ENCODE measurements at regions not wholly inside any gene's neighbourhood (a gene's known extent, or its start where the extent isn't known, plus 50 kb on each side); places are given as distances from the start of the nearest gene placed in this dataset.
"Not testable (repeated sequence)": the region's sequence is repeated elsewhere in the genome, so short reads cannot be mapped to it uniquely, and the experiment has no call there.

DNA sequence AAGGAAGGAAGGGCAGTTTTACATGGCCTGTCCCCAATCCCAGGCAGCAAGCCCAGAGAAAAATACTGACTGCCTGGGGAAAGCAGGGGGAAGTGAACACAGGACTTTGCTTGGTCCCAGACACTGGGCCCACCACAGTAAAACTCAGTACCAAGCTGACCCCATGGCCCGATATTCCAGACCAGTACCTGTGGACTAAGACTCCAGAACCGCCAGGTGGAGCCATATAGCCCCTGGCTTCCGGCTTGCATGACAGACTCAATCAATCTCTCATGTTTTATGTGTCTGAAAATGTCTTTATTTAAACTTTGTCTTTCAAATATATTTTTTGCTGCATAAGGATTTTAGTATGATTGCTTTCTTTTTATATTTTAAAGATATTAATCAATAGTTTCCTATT, 767.9 kb upstream of the SLITRK6 start:
- DNase-seq = no peak
- intact Hi-C loops (cut with DNase I) = no loop called here

DNA sequence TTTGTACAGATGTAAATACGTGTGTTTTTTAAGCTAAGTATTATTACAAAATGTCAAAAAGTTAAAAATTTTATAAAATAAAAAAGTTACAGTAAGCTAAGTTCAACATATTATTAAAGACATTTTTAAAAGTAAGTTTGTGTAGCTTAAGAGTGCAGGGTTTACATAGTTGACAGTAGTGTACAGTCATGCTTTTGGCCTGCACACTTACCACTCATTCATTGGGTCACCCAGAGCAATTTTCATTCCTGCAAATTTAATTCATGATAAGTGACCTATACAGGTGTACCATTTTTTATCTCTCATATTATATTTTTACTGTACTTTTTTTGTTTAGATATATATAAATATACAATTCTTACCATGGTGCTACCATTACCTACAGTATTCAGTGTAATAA, 769.9 kb upstream of the SLITRK6 start:
- intact Hi-C loops (cut with DNase I) = no loop called here
- DNase-seq = no peak

DNA sequence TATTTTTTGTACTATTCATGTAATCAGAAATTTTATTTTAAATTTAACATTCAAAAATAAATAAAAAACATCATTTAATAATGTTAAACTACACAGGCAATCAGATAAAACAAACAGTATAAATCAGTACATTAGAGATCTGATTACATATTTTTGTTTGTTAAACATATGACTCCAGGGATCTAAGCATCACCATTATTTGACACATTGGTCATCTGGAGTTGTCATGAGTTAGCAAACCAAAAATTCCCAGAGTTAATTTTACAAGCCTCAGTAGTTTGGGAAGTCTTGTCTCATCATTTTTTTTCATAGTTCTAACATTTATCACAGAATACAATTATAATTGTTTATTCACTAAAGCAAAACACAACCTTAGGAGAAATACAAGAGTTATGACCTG, 770.8 kb upstream of the SLITRK6 start:
- intact Hi-C loops (cut with DNase I) = no loop called here
- no peak for DNase-seq

DNA sequence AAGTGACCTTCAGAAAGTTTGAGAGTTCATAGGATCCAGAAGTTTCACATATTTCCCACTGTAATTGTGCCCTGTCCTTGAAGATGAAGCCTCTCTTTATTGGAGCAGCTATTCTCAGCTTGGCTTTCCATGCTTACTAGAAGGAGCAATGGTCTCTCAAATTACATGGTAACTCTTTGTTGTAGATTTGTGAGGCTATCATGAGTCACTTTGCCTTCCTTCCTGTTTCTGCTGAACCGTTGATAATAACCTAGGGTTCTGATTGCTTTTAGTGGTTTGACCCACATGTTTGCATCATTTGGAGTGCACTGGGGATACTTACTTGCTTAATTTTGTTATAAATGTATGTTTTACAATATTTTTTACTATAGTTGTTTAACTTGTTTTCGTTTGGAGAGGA, 772.9 kb upstream of the SLITRK6 start:
- intact Hi-C loops (cut with DNase I) = no loop called here
- DNase-seq = no peak

DNA sequence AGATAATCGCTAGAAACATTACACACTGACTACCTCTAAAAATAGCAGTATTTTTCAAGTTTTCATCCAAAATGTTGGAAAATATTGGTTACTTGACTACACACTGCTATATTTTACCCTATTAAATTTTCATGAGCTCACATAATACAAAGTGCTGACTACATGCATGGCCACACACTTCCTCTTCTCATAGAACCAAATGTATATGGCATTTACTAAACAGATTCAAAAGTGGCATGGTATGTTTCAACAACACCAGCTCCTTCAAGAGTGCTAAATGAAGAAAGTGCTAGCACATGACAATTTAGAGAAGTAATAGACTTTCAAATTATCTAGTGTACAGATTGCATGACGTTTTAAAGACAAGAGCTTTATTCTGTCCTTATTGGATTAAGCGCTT, 780.4 kb upstream of the SLITRK6 start:
- intact Hi-C loops (cut with DNase I) = no loop called here
- DNase-seq = no peak

DNA sequence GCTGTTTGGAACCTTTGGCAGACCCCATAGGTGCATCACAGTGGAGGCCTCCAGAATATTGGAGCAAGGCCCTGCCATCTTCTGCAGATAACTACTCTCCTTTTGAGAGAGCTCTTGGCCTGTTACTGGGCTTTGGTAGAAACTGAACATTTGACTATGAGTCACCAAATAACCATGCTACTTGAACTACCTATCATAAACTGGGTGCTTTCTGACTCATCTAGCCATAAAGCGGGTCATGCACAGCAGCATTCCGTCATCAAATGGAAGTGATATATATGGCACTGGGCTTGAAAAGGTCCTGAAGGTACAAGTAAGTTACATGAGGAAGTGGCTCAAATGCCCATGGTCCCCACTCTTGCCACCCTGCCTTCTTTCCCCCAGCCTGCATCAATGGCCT, 782.5 kb upstream of the SLITRK6 start:
- DNase-seq = peak in 1 of 10 donors; percentile 28
- intact Hi-C loops (cut with DNase I) = no loop called here

DNA sequence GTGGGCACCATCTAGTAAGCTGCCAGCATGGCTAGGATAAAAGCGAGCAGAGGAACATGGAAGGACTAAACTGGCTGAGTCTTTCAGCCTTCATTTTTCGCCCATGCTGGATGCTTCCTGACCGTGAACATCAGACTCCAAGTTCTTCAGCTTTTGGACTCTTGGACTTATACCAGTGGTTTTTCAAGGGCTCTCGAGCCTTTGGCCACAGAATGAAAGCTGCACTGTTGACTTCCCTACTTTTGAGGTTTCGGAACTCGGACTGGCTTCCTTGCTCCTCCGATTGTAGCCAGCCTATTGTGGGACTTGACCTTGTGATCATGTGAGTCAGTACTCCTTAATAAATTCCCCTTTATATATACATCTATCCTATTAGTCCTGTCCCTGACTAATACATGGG, 785.1 kb upstream of the SLITRK6 start:
- intact Hi-C loops (cut with DNase I) = no loop called here
- peak in 1 of 10 donors; percentile 30 for DNase-seq

DNA sequence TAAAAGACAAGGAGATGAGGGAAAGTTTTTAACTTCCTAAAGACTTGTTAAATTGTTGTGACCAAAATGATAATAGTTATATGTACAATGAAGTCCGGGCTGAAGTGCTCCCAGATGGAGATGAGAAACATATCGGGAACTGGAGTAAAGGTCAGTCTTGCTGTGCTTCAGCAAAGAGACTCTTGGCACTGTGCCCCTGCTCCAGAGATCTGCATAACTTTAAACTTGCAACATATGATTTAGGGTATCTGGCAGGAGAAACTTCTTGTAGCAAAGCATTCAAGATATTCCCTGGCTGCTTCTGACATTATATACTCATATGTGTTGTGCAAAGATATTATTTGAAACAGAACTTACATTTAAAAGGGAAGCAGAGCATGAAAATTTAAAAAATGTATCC, 786.6 kb upstream of the SLITRK6 start:
- peak in 1 of 10 donors; percentile 11 for DNase-seq
- intact Hi-C loops (cut with DNase I) = no loop called here

DNA sequence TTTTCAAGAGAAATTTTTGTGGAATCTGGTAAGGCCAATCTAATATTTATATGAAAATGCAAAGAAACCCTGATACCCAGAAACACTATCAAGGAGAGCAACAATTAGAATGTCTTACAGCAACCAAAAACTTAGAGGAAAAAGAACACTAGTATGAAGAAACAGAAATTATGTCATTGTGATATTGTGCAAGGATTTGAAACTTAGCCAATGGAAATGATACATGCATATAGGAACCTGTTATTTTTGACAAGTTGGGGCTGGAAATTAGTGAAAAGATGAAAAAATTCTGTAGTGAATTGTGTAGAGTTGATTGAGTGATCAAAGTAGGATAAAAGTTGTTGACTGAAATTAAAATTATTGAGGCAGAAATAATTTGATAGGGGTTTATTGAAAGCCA, 792.6 kb upstream of the SLITRK6 start:
- intact Hi-C loops (cut with DNase I) = no loop called here
- no peak for DNase-seq

DNA sequence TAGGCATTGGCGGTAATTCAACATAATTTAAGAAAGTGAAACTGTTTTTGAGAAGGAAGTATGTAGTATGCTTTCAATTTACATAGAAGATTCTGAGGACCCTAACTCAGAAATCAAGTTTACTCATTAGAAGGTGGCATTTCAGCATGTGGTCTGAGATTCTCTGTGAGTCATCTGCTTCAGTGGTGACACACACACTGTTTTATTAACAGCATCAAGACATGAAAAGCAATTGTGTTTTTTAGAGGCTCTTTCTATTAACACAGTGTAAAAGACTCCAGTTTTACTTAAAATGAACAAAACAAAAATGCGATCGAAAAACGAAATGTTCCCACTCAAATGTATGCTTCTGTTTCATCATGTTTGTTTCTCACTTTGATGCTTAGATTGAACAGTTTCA, 802.1 kb upstream of the SLITRK6 start:
- DNase-seq = no peak
- intact Hi-C loops (cut with DNase I) = no loop called here

DNA sequence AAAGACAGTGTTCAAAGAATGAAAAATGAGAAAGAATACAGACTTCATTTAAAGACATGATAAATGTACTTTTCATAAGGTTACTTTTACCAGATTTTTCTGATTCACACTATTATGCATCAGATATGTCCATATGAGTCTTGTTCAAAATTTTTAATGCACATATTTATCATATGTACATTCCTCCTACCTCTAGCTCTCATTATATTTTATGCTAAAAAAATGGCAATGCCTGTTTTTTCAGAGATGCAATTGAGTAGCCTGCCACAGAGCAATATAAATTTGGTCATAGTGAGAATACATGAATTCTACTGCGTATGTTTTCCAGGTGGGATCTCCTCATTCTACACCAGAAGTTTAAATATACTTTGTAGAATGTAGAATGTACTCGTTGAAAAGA, 807.0 kb upstream of the SLITRK6 start:
- intact Hi-C loops (cut with DNase I) = no loop called here

DNA sequence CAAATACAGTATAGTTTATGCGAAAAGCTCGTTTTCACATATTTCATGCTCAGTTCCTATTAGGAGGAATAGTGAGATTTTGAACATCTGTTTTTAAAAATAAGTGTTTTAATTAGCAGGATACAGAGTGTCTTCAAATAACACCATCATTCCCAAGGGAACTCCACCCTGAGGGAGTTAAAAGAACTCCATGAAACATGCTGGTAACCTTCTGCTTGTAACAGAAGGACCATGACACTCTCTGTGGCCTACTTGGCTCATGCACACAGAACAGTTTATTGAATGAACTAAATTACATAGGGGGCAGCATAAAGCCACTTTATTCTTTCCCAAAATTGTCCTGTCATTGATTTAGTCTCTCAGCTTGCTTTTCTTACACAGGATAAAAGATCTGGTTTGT, 809.5 kb upstream of the SLITRK6 start:
- DNase-seq = no peak
- intact Hi-C loops (cut with DNase I) = no loop called here

More for the DNA sequence above, 807.0 kb upstream of the SLITRK6 start:
- DNase-seq = no peak

DNA sequence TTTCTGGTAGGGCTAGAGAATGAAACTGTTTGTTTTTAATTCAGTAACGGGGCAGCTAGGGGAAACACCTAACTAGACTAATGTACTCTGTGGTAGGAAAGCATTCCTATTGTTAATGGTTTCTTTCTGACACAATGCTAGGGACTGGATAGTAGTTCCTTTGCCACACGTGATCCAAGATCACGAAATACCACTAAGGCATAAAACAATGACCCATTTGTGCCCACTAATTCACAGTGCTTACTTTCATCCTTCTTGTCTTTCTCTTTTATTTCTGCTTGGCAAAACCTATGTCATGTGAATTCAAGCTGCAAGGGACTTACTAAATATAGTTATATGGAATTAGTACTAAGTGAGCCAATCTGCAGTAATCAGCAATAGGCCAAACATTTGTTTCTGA, 834.1 kb upstream of the SLITRK6 start:
- no peak for DNase-seq
- intact Hi-C loops (cut with DNase I) = no loop called here

DNA sequence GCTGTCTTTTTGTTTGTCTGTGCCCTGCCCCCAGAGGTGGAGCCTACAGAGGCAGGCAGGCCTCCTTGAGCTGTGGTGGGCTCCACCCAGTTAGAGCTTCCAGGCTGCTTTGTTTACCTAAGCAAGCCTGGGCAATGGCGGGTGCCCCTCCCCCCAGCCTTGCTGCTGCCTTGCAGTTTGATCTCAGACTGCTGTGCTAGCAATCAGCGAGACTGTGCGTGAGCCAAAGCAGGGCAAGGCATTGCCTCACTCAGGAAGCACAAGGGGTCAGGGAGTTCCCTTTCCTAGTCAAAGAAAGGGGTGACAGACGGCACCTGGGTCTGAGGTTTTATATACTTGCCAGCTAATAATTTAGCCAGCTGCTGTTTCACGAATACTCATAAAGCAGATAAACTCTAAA, 852.0 kb upstream of the SLITRK6 start:
- DNase-seq = peak in 1 of 10 donors; percentile 55
- intact Hi-C loops (cut with DNase I) = not testable (repeated sequence)

DNA sequence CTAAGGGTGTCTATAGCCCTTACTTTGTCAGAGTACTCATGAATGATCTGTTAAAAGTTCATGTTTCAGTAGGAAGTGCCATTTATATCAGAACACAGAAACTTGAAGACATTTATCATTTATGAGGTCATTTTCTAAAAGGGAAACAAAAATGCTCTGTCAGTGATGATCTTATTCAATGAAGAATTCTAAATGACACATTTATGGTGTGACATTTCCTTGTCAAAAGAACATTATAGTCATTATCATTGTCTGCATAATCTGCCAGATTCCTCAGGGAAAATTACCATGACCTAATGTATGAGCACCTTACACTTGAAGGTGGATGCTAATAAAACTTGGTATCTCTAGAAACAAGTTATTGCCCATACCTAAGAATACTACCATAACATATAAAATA, 853.8 kb upstream of the SLITRK6 start:
- DNase-seq = no peak
- intact Hi-C loops (cut with DNase I) = no loop called here

DNA sequence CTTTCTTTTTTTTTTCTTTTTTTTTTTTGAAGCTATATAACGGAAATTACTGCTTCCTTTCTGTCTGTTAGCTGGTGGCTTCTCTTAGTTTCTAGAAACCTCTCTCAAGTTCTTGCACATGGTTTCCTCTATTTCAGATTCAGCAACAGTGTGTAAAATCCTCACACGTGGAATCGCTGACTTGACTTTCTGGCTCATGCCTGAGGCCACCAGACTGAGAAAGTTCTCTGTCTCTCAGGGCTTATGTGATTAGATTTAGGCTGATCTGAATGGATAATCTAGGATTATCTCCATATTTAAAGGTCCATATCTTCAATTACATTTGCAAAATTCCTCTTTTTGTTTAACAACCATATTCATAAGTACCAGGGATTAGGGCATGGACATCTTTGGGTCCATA, 856.3 kb upstream of the SLITRK6 start:
- intact Hi-C loops (cut with DNase I) = no loop called here

DNA sequence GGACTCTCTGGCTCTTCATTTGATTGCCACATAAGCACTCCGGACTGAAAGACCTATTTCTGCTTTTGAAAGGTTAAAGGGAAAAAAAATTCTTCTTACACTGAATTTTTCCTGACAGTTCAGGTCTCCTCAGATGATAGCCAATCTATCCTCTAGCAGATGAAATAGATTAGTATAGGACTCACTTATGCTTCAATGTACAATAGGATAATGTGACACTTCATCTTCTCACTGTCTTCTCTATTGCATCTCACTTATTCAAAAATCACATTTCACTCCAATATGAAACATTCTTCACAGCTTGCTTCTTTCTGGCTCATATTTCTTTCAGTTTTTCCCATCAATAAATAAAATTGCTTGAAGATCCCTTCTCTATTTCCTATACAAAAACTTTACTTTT, 860.9 kb upstream of the SLITRK6 start:
- DNase-seq = no peak
- intact Hi-C loops (cut with DNase I) = no loop called here

More for the DNA sequence above, 856.3 kb upstream of the SLITRK6 start:
- no peak for DNase-seq

DNA sequence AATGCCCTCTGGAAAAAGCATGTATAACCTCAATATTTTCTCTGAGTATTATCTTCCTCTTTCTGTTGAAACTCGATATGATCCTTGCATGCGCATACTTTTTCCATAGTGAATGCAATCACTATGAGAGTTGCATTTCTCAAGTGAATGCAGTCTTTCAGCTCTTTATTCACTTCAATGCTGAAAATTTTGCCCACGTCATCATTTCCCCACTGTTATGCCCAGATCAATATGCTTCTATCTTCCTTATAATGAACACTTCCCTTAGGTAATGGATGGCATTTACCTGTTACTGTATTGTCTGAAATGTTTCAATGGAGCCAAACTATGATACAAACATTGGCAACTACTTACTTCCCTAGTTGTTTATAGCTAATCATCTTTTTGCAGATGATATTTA, 866.6 kb upstream of the SLITRK6 start:
- DNase-seq = no peak
- intact Hi-C loops (cut with DNase I) = no loop called here

DNA sequence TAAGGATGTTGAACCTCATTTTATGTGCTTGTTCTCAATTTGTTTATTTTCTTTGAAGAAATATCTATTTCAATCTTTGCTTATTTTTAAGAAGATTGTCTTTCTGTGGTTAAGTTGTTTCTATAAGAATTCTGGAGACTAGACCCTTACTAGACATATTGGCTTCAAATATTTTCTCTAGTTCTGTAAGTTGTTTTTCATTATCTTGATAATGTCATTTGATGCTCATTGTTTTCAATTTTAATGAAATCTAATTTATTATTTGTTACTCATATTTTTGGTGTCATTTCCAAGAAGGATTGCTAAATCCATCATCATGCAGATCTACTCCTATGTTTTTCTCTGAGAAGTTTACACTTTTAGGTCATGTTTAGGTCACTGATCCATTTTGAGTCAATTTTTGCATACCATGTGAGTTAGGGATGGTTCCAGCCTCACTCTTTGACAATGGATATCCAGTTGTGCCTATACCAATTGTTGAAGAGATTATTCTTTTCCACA, 874.8 kb upstream of the SLITRK6 start:
- intact Hi-C loops (cut with DNase I) = no loop called here
- DNase-seq = no peak

DNA sequence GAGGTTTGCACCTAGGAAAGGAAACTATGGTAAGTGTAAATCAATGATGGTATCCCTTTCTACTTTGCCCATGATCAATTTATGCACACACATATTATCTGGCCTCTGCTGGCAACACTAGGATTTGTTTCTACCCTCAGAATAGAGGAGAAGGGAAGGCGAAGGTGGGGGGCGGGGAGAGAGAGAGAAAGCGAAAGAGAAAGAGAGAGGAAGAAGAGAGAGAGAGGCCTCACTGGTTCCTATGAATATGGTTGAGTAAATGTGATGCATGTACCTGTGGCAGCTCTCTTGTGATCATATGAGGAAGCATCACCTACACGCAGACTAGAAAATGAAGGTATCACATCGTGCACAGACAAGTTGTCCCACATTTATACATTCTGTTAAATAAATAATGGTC, 882.0 kb upstream of the SLITRK6 start:
- intact Hi-C loops (cut with DNase I) = no loop called here
- DNase-seq = no peak

DNA sequence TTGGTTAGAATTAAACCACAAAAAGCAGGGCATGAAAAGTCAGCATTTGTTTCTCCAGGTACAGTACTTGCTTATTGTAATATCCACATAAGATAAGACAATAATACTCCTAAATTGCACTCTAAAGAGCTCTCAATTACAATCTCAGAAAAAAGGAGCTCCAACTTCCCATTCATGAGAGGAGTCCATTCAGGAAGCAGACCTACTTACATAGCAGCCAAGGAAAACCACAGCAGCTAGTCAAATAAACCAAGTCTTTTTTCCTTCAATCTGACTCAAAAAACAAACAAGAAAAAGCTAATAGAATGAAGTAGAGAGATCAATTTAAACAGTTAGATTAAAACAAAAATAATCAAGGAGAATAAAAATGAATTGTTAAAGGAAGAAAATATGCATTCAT, 885.2 kb upstream of the SLITRK6 start:
- intact Hi-C loops (cut with DNase I) = no loop called here
- DNase-seq = no peak

DNA sequence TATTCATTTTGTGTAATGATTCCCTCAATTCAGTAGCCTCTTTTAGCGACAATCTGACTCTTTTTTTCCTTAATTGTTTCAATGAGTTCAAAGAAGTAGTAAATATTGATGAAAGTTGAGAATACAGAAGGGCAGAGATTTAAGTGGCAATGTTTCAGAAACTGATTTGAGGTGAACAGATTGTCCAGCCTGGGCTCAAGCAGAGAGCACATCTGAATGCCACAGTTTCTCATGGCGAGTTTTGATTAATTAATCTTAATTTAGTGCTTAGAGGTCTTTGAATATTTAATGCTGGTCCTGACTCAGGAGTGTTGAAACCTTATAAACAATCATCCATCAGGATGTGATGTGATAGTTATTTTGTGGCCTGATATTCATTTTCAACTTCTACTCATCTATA, 890.7 kb upstream of the SLITRK6 start:
- intact Hi-C loops (cut with DNase I) = no loop called here
- no peak for DNase-seq

DNA sequence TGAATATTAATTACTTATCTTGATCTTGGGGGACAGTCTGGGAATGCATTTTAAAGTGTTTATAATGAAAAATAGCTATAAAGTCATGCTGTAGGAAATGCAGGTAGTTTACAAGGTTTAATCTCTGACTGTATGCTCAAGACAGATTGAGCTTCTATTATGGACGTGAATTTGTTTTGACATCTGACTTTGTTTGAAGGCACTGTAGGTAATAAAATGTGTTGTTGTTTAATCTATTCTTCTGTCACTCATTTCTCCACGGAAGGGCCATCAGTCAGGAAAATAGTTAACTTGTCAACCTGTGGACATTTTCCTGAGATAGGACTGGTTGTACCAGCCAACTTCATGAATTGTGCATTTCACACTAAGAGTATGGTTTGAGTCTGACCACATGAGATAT, 893.1 kb upstream of the SLITRK6 start:
- intact Hi-C loops (cut with DNase I) = no loop called here
- no peak for DNase-seq

DNA sequence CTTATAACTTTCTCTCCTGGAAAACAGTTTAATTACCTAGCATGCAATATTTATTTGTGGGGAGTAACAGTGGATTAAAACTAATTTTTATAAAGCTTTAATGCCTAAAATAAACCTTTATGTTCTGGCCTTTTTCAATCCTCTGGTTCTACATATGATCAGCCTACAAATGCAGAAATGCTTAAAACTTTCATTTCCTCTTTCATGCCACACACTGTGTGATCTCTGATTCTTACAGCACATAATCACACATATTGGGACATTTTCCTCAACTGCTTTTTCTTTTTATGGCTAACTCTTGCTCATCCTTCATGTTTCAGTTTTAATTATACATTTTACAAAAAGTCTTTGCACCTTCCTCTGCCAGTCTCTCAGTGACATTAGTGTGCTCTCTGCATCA, 910.8 kb upstream of the SLITRK6 start:
- DNase-seq = no peak
- intact Hi-C loops (cut with DNase I) = no loop called here
